Endothelial cell of umbilical vein (primary cell): ENCODE measurements at regions not wholly inside any gene's neighbourhood (a gene's known extent, or its start where the extent isn't known, plus 50 kb on each side); places are given as distances from the start of the nearest gene placed in this dataset.

Experiments
- BruUV-seq: library from RNA; stranded (reverse); fragments of 400-500 nt; replicated peaks from 2 replicates; lab custom pipeline; 2021; lab: Mats Ljungman, UMichigan
- CTCF ChIA-PET: fragments of 300-600, 350-600 bp; sonication (Branson Sonifier 250); formaldehyde crosslinking; loops from one replicate; lab custom pipeline; 2021; ENCODE audit warnings: antibody characterized with exemption, inconsistent platforms; lab: Charles Lee
- POLR2A ChIA-PET: fragments of 300-600, 350-600 bp; sonication (Branson Sonifier 250); formaldehyde crosslinking; loops from one replicate; lab custom pipeline; 2021; ENCODE audit warnings: antibody characterized with exemption, inconsistent platforms; lab: Charles Lee
- DNase-seq: peaks from one replicate; pipeline ENCODE4 v3.0.0-alpha.2; 2011; ENCODE audit warnings: low read depth, low spot score
- FAIRE-seq: peaks from 2 replicates; lab custom pipeline; 2011; peaks lifted over from hg19 to GRCh38; lab: Jason Lieb, UNC
- H2AFZ ChIP-seq: 2 replicates; pipeline ENCODE4 v1.6.0; 2012; ENCODE audit warnings: low read depth, low read length, control low read depth, inconsistent platforms
- H3K27ac ChIP-seq: 2 replicates; pipeline ENCODE4 v1.5.1; 2011; ENCODE audit warnings: low read depth, mild to moderate bottlenecking, control low read depth, low read length, moderate library complexity; ENCODE audit not compliant: insufficient read depth
- H3K27me3 ChIP-seq, 2 experiments: 2 replicates each; pipeline versions ENCODE4 v1.6.0 to v1.6.1; 2011; ENCODE audit warnings: low read length in 2 of 2, mixed read lengths in 1 of 2; ENCODE audit not compliant: control insufficient read depth in 2 of 2, insufficient read depth in 2 of 2
- H3K36me3 ChIP-seq, 2 experiments: 2 replicates in 1 of 2; 3 replicates in 1 of 2; pipeline ENCODE4 v1.5.1; 2011; ENCODE audit warnings: low read length in 2 of 2, mild to moderate bottlenecking in 1 of 2, moderate library complexity in 1 of 2; ENCODE audit not compliant: control insufficient read depth in 2 of 2, insufficient read depth in 2 of 2; ENCODE audit errors: extremely low read depth in 1 of 2
- H3K4me1 ChIP-seq: 3 replicates; pipeline ENCODE4 v1.5.1; 2011; ENCODE audit warnings: mild to moderate bottlenecking, low read length; ENCODE audit not compliant: control insufficient read depth, insufficient read depth; ENCODE audit errors: extremely low read depth
- H3K4me2 ChIP-seq: 2 replicates; pipeline ENCODE4 v1.6.1; 2011; ENCODE audit warnings: low read length, control low read depth, mixed read lengths; ENCODE audit not compliant: insufficient read depth
- H3K4me3 ChIP-seq, 3 experiments: fragments of 200-600 bp in 1 of 3; sonication (generic), shearing (Covaris generic) in 1 of 3; replicated peaks in 1 of 3; 2 replicates each; pipeline ENCODE4 v1.5.1; 2011 to 2016; ENCODE audit warnings: control low read depth in 3 of 3, low read length in 3 of 3, mild to moderate bottlenecking in 2 of 3, inconsistent platforms in 1 of 3, low read depth in 1 of 3, moderate library complexity in 1 of 3; ENCODE audit not compliant: insufficient read depth in 1 of 3
- H3K79me2 ChIP-seq: 2 replicates; pipeline ENCODE4 v1.6.0; 2012; ENCODE audit warnings: low read length, inconsistent platforms; ENCODE audit not compliant: control insufficient read depth, insufficient read depth
- H3K9ac ChIP-seq: replicated peaks from 2 replicates; pipeline ENCODE3; 2011; ENCODE audit warnings: low read length, control low read depth; ENCODE audit not compliant: insufficient read depth; ENCODE audit errors: extremely low read depth
- H3K9me1 ChIP-seq: replicated peaks from 3 replicates; pipeline ENCODE4 v1.6.0; 2011; ENCODE audit warnings: mild to moderate bottlenecking, low read length; ENCODE audit not compliant: control insufficient read depth, insufficient read depth; ENCODE audit errors: extremely low read depth
- H3K9me3 ChIP-seq: replicated peaks from 2 replicates; pipeline ENCODE4 v1.5.1; 2012; ENCODE audit warnings: low read length, inconsistent platforms; ENCODE audit not compliant: control insufficient read depth, insufficient read depth
- H4K20me1 ChIP-seq: replicated peaks from 2 replicates; pipeline ENCODE3; 2011; ENCODE audit warnings: mild to moderate bottlenecking, low read length; ENCODE audit not compliant: control insufficient read depth, insufficient read depth; ENCODE audit errors: extremely low read depth
- CTCF ChIP-seq, 2 donors: IDR thresholded peaks; 1 replicate in 1 of 2; 2 replicates in 1 of 2; pipeline ENCODE4 v1.5.1; 2011; ENCODE audit warnings: low read length in 2 of 2, mild to moderate bottlenecking in 2 of 2, moderate library complexity in 2 of 2, control low read depth in 1 of 2, inconsistent platforms in 1 of 2, low read depth in 1 of 2; ENCODE audit not compliant: insufficient read depth in 1 of 2; ENCODE audit errors: extremely low read depth in 1 of 2
- EZH2 ChIP-seq: IDR thresholded peaks from 2 replicates; pipeline ENCODE4 v1.6.1; 2012; ENCODE audit warnings: borderline replicate concordance, low read depth, mild to moderate bottlenecking, moderate library complexity, low read length, inconsistent platforms; ENCODE audit not compliant: severe bottlenecking
- FOS ChIP-seq: IDR thresholded peaks from 2 replicates; pipeline ENCODE4 v1.6.1; 2011; ENCODE audit warnings: mild to moderate bottlenecking, low read length, moderate library complexity, borderline replicate concordance; ENCODE audit not compliant: insufficient read depth
- GATA2 ChIP-seq: IDR thresholded peaks from 2 replicates; pipeline ENCODE4 v1.7.0; 2011; ENCODE audit warnings: low read depth, mild to moderate bottlenecking, moderate library complexity, mixed read lengths, low read length; ENCODE audit not compliant: insufficient read length, insufficient read depth
- JUN ChIP-seq: IDR thresholded peaks from 2 replicates; pipeline ENCODE4 v1.6.1; 2011; ENCODE audit warnings: borderline replicate concordance, low read depth; ENCODE audit not compliant: insufficient read length, insufficient read depth
- MYC ChIP-seq: IDR thresholded peaks from one replicate; pipeline ENCODE4 v1.6.1; 2011; ENCODE audit warnings: mild to moderate bottlenecking, low read depth, low read length
- POLR2A ChIP-seq: IDR thresholded peaks from 2 replicates; pipeline ENCODE4 v1.6.1; 2012; ENCODE audit warnings: low read depth, mild to moderate bottlenecking, control low read depth, low read length
- POLR2AphosphoS5 ChIP-seq: IDR thresholded peaks from 2 replicates; pipeline ENCODE4 v1.6.1; 2012; ENCODE audit warnings: low read depth, mild to moderate bottlenecking, control low read depth, low read length, moderate library complexity; ENCODE audit not compliant: insufficient read depth
- dilution Hi-C: fragments of 300-500 bp; cut with MboI; formaldehyde crosslinking; loops from one replicate; pipeline ENCODE4 v1.15.0; 2019; ENCODE audit warnings: low sequenced_read_pairs; ENCODE audit not compliant: extremely low pct_ligation_motif_present
- intact Hi-C: fragments of 100-400 bp; cut with micrococcal nuclease; formaldehyde crosslinking; loops from one replicate; pipeline ENCODE4 v1.10.0; 2022
- TF ChIP-seq, protein P1 (sequence below): IDR thresholded peaks from 2 replicates; pipeline ENCODE4 v1.6.1; 2011; ENCODE audit not compliant: insufficient read depth, insufficient read length

DNA sequence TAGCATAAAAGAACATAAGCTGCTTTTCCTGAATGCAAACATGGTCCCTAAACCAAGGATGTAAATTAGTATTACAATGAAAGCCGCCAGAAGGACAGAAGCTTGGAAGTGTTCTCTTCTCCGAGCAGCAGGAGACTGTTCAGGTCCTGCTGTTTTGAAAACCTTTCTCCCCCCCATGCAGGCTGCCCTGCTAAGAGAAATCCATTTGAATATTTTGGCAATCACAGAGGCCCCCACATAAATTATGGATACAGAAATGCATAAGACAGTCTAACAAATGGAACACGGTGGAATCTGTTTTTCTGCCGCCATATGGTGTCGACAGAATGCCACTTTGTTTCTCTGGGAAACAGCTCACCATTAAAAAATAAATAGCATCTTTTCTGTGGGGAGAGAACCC is 600.4 kb upstream of the KLHL29 start:
- dilution Hi-C loops: no loop called here
- ChIA-PET POLR2A (no interaction called here), CTCF (no interaction called here)
- no peak overlapping the region for H3K9ac ChIP-seq
- H3K9me3 ChIP-seq: no peaks in the 10 kb centered on the region
- BruUV-seq: no TSS peak
- H3K9me1 ChIP-seq: no peaks in the 10 kb centered on the region
- H3K4me2 ChIP-seq: no peak overlapping the region
- H3K4me1 ChIP-seq: no peaks in the 10 kb centered on the region
- FAIRE-seq (no peak), DNase-seq (no peak)
- TF ChIP-seq MYC: no peak
- no peak for TF ChIP-seq EZH2
- TF ChIP-seq, protein P1, sequence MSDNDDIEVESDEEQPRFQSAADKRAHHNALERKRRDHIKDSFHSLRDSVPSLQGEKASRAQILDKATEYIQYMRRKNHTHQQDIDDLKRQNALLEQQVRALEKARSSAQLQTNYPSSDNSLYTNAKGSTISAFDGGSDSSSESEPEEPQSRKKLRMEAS: no peak
- no peak for TF ChIP-seq FOS
- no peak for TF ChIP-seq POLR2A
- TF ChIP-seq POLR2AphosphoS5: no peak
- TF ChIP-seq GATA2: no peak
- TF ChIP-seq CTCF (IDR thresholded peaks at IDR 0.05; ENCODE audit: extremely low read depth in 1 of 2, insufficient read depth in 1 of 2, low read depth in 1 of 2, low read length in 2 of 2): no peak
- no peak for TF ChIP-seq JUN
- H3K27ac ChIP-seq: no peak overlapping the region
- no peak overlapping the region for H2AFZ ChIP-seq
- no peaks in the 10 kb centered on the region for H4K20me1 ChIP-seq
- intact Hi-C loops: no loop called here
- no peaks in the 10 kb centered on the region for H3K79me2 ChIP-seq
- H3K36me3 ChIP-seq: no peaks in the 10 kb centered on the region
- H3K27me3 ChIP-seq: no peaks in the 10 kb centered on the region
- H3K4me3 ChIP-seq: no peak overlapping the region
